ENCODE measurements at regions not wholly inside any gene's neighbourhood (a gene's known extent, or its start where the extent isn't known, plus 50 kb on each side); places are given as distances from the start of the nearest gene placed in this dataset.
"Not testable (repeated sequence)": the region's sequence is repeated elsewhere in the genome, so short reads cannot be mapped to it uniquely, and the experiment has no call there.

- DNase-seq (ENCODE audit: low read depth in 2 of 2) = no peak
Observed at GRCh38 chr12:73186272-73186671, 914.1 kb downstream of the TRHDE start.

- DNase-seq (ENCODE audit: low read depth in 2 of 2) = no peak
Observed at GRCh38 chr12:73187765-73188164, 915.6 kb downstream of the TRHDE start.

- DNase-seq (ENCODE audit: low read depth in 2 of 2) = no peak
Observed at GRCh38 chr12:73210548-73211204, 938.5 kb downstream of the TRHDE start.

GRCh38 chr12:73220951-73221350 lies 948.8 kb downstream of the TRHDE start:
- DNase-seq (ENCODE audit: low read depth in 2 of 2) = no peak

GRCh38 chr12:73221398-73221797 lies 949.2 kb downstream of the TRHDE start:
- no peak for DNase-seq (ENCODE audit: low read depth in 2 of 2)

GRCh38 chr12:73221836-73222235 lies 949.7 kb downstream of the TRHDE start:
- no peak for DNase-seq (ENCODE audit: low read depth in 2 of 2)

GRCh38 chr12:73225371-73225937 lies 953.3 kb downstream of the TRHDE start:
- DNase-seq (ENCODE audit: low read depth in 2 of 2) = no peak

GRCh38 chr12:73225941-73226340 lies 953.8 kb downstream of the TRHDE start:
- no peak for DNase-seq (ENCODE audit: low read depth in 2 of 2)

- no peak for DNase-seq (ENCODE audit: low read depth in 2 of 2)
Observed at GRCh38 chr12:73226593-73226992, 954.4 kb downstream of the TRHDE start.

GRCh38 chr12:73228828-73229227 lies 956.7 kb downstream of the TRHDE start:
- not testable (repeated sequence) for DNase-seq (ENCODE audit: low read depth in 2 of 2)

GRCh38 chr12:73235387-73235786 lies 963.2 kb downstream of the TRHDE start:
- DNase-seq (ENCODE audit: low read depth in 2 of 2) = no peak

- no peak for DNase-seq (ENCODE audit: low read depth in 2 of 2)
Observed at GRCh38 chr12:73240110-73240509, 967.9 kb downstream of the TRHDE start.

- DNase-seq (ENCODE audit: low read depth in 2 of 2) = no peak
Observed at GRCh38 chr12:73262788-73263381, 990.7 kb downstream of the TRHDE start.

GRCh38 chr12:73266206-73266605 lies 994.0 kb downstream of the TRHDE start:
- DNase-seq (ENCODE audit: low read depth in 2 of 2) = no peak

- DNase-seq (ENCODE audit: low read depth in 2 of 2) = no peak
Observed at GRCh38 chr12:73274976-73275375, 1002.8 kb downstream of the TRHDE start.

- no peak for DNase-seq (ENCODE audit: low read depth in 2 of 2)
Observed at GRCh38 chr12:73277971-73278370, 1005.8 kb downstream of the TRHDE start.

- no peak for DNase-seq (ENCODE audit: low read depth in 2 of 2)
Observed at GRCh38 chr12:73301530-73301929, 1029.4 kb downstream of the TRHDE start.

- no peak for DNase-seq (ENCODE audit: low read depth in 2 of 2)
Observed at GRCh38 chr12:73307260-73307659, 1035.1 kb downstream of the TRHDE start.

- no peak for DNase-seq (ENCODE audit: low read depth in 2 of 2)
Observed at GRCh38 chr12:73308079-73308478, 1035.9 kb downstream of the TRHDE start.

GRCh38 chr12:73308747-73309146 lies 1036.6 kb downstream of the TRHDE start:
- no peak for DNase-seq (ENCODE audit: low read depth in 2 of 2)

- no peak for DNase-seq (ENCODE audit: low read depth in 2 of 2)
Observed at GRCh38 chr12:73321319-73321718, 1049.1 kb downstream of the TRHDE start.

GRCh38 chr12:73321776-73322175 lies 1049.6 kb downstream of the TRHDE start:
- DNase-seq (ENCODE audit: low read depth in 2 of 2) = no peak

GRCh38 chr12:73330584-73331351 lies 1058.6 kb downstream of the TRHDE start:
- no peak for DNase-seq (ENCODE audit: low read depth in 2 of 2)

All from stimulated activated CD4-positive, alpha-beta T cell treated with anti-CD3 and anti-CD28 coated beads, Interleukin-15, amount 100 ng/mL, for 48 hours (primary cell).